Ishikawa (cell line): ENCODE measurements at regions not wholly inside any gene's neighbourhood (a gene's known extent, or its start where the extent isn't known, plus 50 kb on each side); places are given as distances from the start of the nearest gene placed in this dataset.

Experiments
- CEBPB ChIP-seq: IDR thresholded peaks from 2 replicates; pipeline ENCODE4 v1.6.1; 2012
- CREB1 ChIP-seq: IDR thresholded peaks from 2 replicates; pipeline ENCODE4 v1.6.1; 2012; ENCODE audit warnings: low read depth
- EGR1 ChIP-seq: IDR thresholded peaks from 2 replicates; pipeline ENCODE4 v1.6.1; 2012
- EP300 ChIP-seq: IDR thresholded peaks from 2 replicates; pipeline ENCODE4 v1.6.1; 2012; ENCODE audit warnings: borderline replicate concordance
- FOXM1 ChIP-seq: IDR thresholded peaks from 2 replicates; pipeline ENCODE4 v1.6.1; 2012; ENCODE audit warnings: low read depth, borderline replicate concordance
- MAX ChIP-seq: IDR thresholded peaks from 2 replicates; pipeline ENCODE4 v1.6.1; 2012
- NFIC ChIP-seq: IDR thresholded peaks from 2 replicates; pipeline ENCODE4 v1.6.1; 2012
- RAD21 ChIP-seq: IDR thresholded peaks from 2 replicates; pipeline ENCODE4 v1.6.1; 2012; ENCODE audit warnings: low read depth
- REST ChIP-seq: IDR thresholded peaks from 2 replicates; pipeline ENCODE4 v1.6.1; 2012; ENCODE audit warnings: low read depth, mild to moderate bottlenecking
- TAF1 ChIP-seq: IDR thresholded peaks from 2 replicates; pipeline ENCODE4 v1.6.1; 2012; ENCODE audit warnings: low read depth, mild to moderate bottlenecking
- TEAD4 ChIP-seq: IDR thresholded peaks from 2 replicates; pipeline ENCODE4 v1.6.1; 2012
- USF1 ChIP-seq: IDR thresholded peaks from 2 replicates; pipeline ENCODE4 v1.6.1; 2012
- YY1 ChIP-seq: IDR thresholded peaks from 2 replicates; pipeline ENCODE4 v1.6.1; 2012; ENCODE audit warnings: low read depth

GRCh38 chr3:103075282-103075681, 640.5 kb downstream of the ZPLD1 start:
- TF ChIP-seq REST (no peak), CEBPB (no peak), CREB1 (no peak), USF1 (no peak), EP300 (no peak), TAF1 (no peak), RAD21 (no peak), EGR1 (no peak), YY1 (no peak), MAX (no peak), FOXM1 (no peak), NFIC (no peak), TEAD4 (no peak)
